Prostate gland (tissue), 2 donors: ENCODE measurements at regions not wholly inside any gene's neighbourhood (a gene's known extent, or its start where the extent isn't known, plus 50 kb on each side); places are given as distances from the start of the nearest gene placed in this dataset.

Source experiments
- DNase-seq: peaks from one replicate; pipeline ENCODE4 v3.0.0-alpha.2; 2019; ENCODE audit warnings: low spot score
- H3K27ac ChIP-seq, 2 donors: fragments of 200-600 bp; sonication (generic); 2 replicates each; pipeline ENCODE4 v1.5.1; 2017 to 2019
- H3K27me3 ChIP-seq: fragments of 200-600 bp; sonication (generic); replicated peaks from 2 replicates; pipeline ENCODE4 v1.5.1; 2019; ENCODE audit not compliant: insufficient read depth
- H3K36me3 ChIP-seq, 2 donors: fragments of 200-600 bp; sonication (generic); 1 replicate in 1 of 2; 2 replicates in 1 of 2; pipeline versions ENCODE4 v1.5.1 to v1.8.1; 2017 to 2019
- H3K4me1 ChIP-seq: fragments of 200-600 bp; sonication (generic); replicated peaks from 2 replicates; pipeline ENCODE4 v1.5.1; 2019
- H3K4me3 ChIP-seq, 2 donors: fragments of 200-600 bp; sonication (generic); 2 replicates each; pipeline ENCODE4 v1.5.1; 2017 to 2019
- H3K9me3 ChIP-seq: fragments of 200-600 bp; sonication (generic); 2 replicates; pipeline ENCODE4 v1.5.1; 2017
- POLR2A ChIP-seq: fragments of 450-650 bp; IDR thresholded peaks from one replicate; pipeline ENCODE4 v1.6.1; 2016; ENCODE audit warnings: antibody characterized with exemption, mild to moderate bottlenecking
- POLR2AphosphoS5 ChIP-seq: sonication (generic); formaldehyde crosslinking; IDR thresholded peaks from one replicate; pipeline ENCODE4 v1.6.1; 2017; ENCODE audit warnings: antibody characterized with exemption
- WGBS: methylation state at CpG from one replicate; pipeline ENCODE4 v1.1.5; 2018; 5-methylcytosine and 5-hydroxymethylcytosine counted together
- intact Hi-C: fragments of 100-400 bp; cut with DNase I; formaldehyde crosslinking; loops from one replicate; pipeline ENCODE4 v1.14.2; 2022
- TF ChIP-seq, protein P1 (sequence below), 4 experiments: fragments of 200-600 bp in 2 of 4; fragments of 450-650 bp in 2 of 4; sonication (generic) in 2 of 4; IDR thresholded peaks; 1 replicate in 3 of 4; 2 replicates in 1 of 4; pipeline ENCODE4 v1.5.1; 2016 to 2019; ENCODE audit warnings: antibody characterized with exemption in 4 of 4, mild to moderate bottlenecking in 2 of 4, moderate library complexity in 2 of 4

DNA sequence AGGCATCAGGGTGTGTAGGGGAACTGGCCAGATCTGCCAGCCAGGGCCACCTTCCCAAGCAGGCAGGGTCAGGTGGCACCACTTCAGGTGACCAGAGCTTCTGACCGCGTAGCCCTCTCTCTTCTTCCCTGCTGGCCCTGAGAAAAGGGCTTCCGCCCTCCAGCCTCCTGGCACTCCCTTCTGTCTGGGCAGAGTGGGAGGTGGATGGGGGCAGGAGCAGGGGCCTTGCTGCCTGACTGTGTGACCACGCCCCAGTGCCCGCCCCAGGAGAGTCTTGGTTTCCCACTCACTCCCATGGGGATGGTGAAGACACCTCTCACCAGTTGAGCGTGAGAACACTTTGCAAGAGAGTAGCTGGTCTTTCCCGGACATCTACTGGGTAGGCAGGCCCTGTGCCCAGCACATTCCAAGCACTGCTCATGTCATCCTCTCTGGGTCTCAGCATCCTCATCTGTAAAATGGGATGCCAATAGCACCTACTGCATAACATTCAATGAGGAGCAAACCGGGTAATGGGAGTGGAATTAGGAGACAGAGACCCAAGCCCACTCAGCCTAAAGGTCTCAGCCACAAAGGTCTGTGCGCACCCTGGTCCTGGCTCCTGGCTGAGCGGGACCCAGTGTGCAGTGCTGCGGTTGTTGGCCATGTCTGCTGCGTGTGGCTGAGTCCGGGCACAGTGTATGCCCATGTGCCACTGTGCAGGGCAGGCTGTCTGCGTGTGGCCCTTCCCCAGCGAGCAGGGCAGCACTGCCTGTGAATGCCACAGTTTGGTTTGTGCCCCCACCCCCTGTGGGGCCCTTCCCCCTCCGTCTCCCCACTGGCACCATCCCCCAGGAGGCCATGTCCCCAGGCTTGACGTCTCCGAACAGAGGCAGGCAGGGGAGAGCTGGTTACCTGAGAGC lies 179.1 kb upstream of the IER5L start:
- DNase-seq: no peak
- WGBS: 86% methylated on average over 18 of the region's 18 CpGs

DNA sequence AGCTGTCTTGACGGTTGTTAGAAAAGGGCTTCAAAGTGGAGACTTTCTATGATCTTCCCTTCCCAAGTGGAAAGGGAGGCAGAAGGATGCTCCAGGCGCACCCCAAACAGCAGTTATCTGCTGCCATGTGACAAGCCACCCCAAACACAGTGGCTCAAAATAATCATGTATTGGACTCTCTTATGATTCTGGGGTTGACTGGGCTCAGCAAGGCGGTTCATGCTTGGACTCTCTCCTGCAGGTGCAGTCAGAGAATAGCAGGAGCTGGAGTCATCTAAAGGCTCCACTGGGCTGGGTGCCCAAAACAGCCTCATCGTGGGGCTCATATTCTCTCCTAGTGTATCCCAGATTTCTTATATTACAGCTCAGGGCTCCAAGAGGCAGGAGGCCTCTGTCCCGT lies 177.6 kb upstream of the IER5L start:
- TF ChIP-seq, protein P1, sequence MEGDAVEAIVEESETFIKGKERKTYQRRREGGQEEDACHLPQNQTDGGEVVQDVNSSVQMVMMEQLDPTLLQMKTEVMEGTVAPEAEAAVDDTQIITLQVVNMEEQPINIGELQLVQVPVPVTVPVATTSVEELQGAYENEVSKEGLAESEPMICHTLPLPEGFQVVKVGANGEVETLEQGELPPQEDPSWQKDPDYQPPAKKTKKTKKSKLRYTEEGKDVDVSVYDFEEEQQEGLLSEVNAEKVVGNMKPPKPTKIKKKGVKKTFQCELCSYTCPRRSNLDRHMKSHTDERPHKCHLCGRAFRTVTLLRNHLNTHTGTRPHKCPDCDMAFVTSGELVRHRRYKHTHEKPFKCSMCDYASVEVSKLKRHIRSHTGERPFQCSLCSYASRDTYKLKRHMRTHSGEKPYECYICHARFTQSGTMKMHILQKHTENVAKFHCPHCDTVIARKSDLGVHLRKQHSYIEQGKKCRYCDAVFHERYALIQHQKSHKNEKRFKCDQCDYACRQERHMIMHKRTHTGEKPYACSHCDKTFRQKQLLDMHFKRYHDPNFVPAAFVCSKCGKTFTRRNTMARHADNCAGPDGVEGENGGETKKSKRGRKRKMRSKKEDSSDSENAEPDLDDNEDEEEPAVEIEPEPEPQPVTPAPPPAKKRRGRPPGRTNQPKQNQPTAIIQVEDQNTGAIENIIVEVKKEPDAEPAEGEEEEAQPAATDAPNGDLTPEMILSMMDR (IDR thresholded peaks at IDR 0.05): no peak
- TF ChIP-seq POLR2A: no peak
- no peak for TF ChIP-seq POLR2AphosphoS5
- DNase-seq: no peak
- no peak overlapping the region for H3K27ac ChIP-seq
- no peak overlapping the region for H3K4me3 ChIP-seq
- H3K27me3 ChIP-seq: peaks cover 4% of the 10 kb centered on the region
- H3K4me1 ChIP-seq: peaks cover 16% of the 10 kb centered on the region
- WGBS: 94% methylated on average over 5 of the region's 5 CpGs
- no peaks in the 10 kb centered on the region for H3K9me3 ChIP-seq
- intact Hi-C loops: no loop called here
- no peaks in the 10 kb centered on the region for H3K36me3 ChIP-seq

More for the DNA sequence above, 179.1 kb upstream of the IER5L start:
- intact Hi-C loops: no loop called here
- Histone ChIP-seq H3K4me3 (no peak overlapping the region), H3K9me3 (no peaks in the 10 kb centered on the region), H3K27ac (no peak overlapping the region), H3K4me1 (peaks cover 10% of the 10 kb centered on the region), H3K27me3 (peaks cover 3% of the 10 kb centered on the region), H3K36me3 (no peaks in the 10 kb centered on the region)
- no peak for TF ChIP-seq POLR2AphosphoS5
- TF ChIP-seq POLR2A: no peak
- TF ChIP-seq, protein P1 (IDR thresholded peaks at IDR 0.05): no peak

DNA sequence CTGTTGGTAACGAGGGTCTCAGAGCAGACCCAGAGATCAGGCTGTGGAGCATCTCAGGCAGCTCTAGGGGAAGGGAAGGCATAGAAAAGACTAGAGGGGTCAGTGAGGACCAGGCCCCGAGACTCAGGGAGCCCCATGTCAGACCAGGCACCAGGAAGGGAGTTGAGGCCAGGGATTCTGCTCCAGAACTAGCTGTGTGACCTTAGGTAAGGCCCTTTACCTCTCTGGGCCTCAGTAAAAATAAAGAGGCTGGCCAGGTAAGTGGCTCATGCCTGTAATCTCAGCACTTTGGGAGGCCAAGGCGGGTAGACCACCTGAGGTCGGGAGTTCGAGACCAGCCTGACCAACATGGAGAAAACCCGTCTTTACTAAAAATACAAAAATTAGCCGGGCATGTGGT lies 176.4 kb upstream of the IER5L start:
- no peak for DNase-seq
- Histone ChIP-seq H3K4me1 (peaks cover 16% of the 10 kb centered on the region), H3K36me3 (no peaks in the 10 kb centered on the region), H3K27ac (no peak overlapping the region), H3K9me3 (no peaks in the 10 kb centered on the region), H3K27me3 (peaks cover 4% of the 10 kb centered on the region), H3K4me3 (no peak overlapping the region)
- intact Hi-C loops: no loop called here
- TF ChIP-seq POLR2A (no peak), POLR2AphosphoS5 (no peak)
- TF ChIP-seq, protein P1 (IDR thresholded peaks at IDR 0.05): no peak
- 92% methylated on average over 7 of the region's 7 CpGs for WGBS

DNA sequence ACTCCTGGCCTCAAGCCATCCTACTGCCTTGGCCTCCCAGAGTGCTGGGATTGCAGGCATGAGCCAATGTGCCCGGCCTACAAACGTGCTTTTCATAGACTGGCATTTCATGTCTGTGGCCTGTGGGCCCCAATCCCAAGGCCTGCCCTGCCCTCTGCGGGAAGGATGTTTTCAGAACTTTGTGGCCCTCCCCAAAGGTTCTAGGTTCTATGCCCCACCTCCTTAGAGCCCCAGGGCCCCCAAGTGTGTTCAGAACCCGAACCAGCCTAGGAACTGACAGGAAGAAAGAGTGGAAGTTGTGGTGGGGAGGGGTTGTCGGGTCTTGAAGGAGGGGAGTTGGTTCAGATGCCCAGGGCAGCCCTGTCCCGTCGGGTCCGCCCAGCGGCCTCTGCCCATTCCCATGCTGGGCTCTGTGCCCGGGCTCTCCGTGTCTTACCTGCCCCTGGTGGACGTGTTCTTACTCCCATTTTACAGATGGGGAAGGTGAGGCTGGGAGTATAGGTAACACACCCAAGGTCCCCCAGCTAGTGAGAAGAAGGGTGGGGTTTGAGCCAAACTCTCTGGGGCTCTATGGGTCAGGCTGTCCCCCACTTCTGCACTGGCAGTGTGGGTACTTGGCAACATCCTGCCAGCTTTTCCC lies 175.8 kb upstream of the IER5L start:
- H3K4me1 ChIP-seq: peaks cover 16% of the 10 kb centered on the region
- H3K36me3 ChIP-seq: no peaks in the 10 kb centered on the region
- H3K27ac ChIP-seq: peak overlapping the region in 1 of 2 donors; percentile 68
- no peak for DNase-seq
- intact Hi-C loops: no loop called here
- TF ChIP-seq POLR2A (no peak), POLR2AphosphoS5 (no peak)
- TF ChIP-seq, protein P1 (IDR thresholded peaks at IDR 0.05): no peak
- peaks cover 4% of the 10 kb centered on the region for H3K27me3 ChIP-seq
- WGBS: 73% methylated on average over 12 of the region's 12 CpGs
- H3K4me3 ChIP-seq: no peak overlapping the region
- H3K9me3 ChIP-seq: no peaks in the 10 kb centered on the region
